ENCODE measurements at regions not wholly inside any gene's neighbourhood (a gene's known extent, or its start where the extent isn't known, plus 50 kb on each side); places are given as distances from the start of the nearest gene placed in this dataset.

- DNase-seq: no peak
- Mint-ChIP-seq H3K4me3 (ENCODE audit: unreplicated experiment) (no peak overlapping the region), H3K27ac (ENCODE audit: unreplicated experiment) (no peak overlapping the region), H3K4me1 (ENCODE audit: low read depth, unreplicated experiment) (no peaks in the 10 kb centered on the region), H3K36me3 (ENCODE audit: unreplicated experiment) (no peaks in the 10 kb centered on the region), H3K9me3 (ENCODE audit: unreplicated experiment) (no peaks in the 10 kb centered on the region), H3K27me3 (ENCODE audit: unreplicated experiment) (no peaks in the 10 kb centered on the region)
- TF ChIP-seq CTCF (IDR thresholded peaks at IDR 0.05; ENCODE audit: partially characterized antibody, unreplicated experiment): no peak
These were observed 537.2 kb downstream of the KCNJ3 start for GRCh38 chr2:155235710-155236109.

DNA sequence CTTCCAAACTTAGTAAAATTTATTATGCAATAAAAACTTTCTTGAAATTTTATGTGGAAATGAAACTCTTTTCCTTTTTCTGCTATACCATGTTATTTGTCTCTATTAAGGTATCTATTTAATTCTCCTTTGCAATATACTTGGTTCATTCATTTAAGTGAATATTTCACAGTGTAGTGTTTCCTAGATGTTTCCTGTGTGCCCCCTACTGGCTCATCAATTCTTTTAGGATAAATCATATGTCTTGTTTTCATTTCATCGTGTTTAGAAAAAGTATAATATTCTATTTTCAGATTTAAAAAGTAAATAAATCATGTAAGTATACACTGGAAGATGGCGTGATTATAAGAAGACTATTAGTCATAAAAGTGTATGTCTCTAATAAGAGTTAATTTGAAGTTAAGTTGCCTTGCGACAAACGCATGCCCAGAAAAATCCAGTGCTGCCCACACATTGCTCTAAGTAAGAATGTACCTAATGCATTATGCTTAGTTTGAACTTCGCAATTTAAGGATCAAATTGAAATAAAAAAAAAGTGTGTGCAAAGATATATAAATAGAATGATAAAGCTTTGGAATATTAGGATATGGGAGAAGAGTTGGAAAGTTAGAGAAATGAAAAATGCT, 525.4 kb downstream of the KCNJ3 start:
- no peak for DNase-seq
- peaks cover 12% of the 10 kb centered on the region for H3K4me1 Mint-ChIP-seq (ENCODE audit: low read depth, unreplicated experiment)
- H3K4me3 Mint-ChIP-seq (ENCODE audit: unreplicated experiment): no peak overlapping the region
- no peak overlapping the region for H3K27ac Mint-ChIP-seq (ENCODE audit: unreplicated experiment)
- peaks cover 8% of the 10 kb centered on the region for H3K36me3 Mint-ChIP-seq (ENCODE audit: unreplicated experiment)
- no peaks in the 10 kb centered on the region for H3K9me3 Mint-ChIP-seq (ENCODE audit: unreplicated experiment)
- no peaks in the 10 kb centered on the region for H3K27me3 Mint-ChIP-seq (ENCODE audit: unreplicated experiment)
- peak; percentile 65 for TF ChIP-seq CTCF (IDR thresholded peaks at IDR 0.05; ENCODE audit: partially characterized antibody, unreplicated experiment)

DNA sequence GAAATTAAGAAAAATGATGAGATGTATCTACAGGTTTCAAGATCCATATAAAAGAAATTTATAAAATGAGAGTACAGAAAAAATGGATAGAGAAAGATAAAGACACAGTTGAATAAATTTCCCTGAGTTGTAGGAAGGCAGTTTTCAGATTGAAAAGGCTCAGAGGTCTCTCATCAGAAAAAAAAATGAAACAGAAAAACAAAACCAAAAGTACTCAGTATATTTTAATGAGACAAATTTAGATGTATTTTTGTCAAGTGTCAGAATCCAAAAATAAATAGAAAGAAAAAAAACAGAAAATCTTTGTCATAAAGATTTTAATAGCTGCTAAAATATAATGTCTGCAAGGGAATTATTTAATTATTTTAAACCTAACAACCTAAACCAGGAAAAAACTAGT, 520.5 kb downstream of the KCNJ3 start:
- Mint-ChIP-seq H3K4me3 (ENCODE audit: unreplicated experiment) (no peak overlapping the region), H3K36me3 (ENCODE audit: unreplicated experiment) (no peaks in the 10 kb centered on the region), H3K27ac (ENCODE audit: unreplicated experiment) (peak overlapping the region; percentile 25)

DNA sequence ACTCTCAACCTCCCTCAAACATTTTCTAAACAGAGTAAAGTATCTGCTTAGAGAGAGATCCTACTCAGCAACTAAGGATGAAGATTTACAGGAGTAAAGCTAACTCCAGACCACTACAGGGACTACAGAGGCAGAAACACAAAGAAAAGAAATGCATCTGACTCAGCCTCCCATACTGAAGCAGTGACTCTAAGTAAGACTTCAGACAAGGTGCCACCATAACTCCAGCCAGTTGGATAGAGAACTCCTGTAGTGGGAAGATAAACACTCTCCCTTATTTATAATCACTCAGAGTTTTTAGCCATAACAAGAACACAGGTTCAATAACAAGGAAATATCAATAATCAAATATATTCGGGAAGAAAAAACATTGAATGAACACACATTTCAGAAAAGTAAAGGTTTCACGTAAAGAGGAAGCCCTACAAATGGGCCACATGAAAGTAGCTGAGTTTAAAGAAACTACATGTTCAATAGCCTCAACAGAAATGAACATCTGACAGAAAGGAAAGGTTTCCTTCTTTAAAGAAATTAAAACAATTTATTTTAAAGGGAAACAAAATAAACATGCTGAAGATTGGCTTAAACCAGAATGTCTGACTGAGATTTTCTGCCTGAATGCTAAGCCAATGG, 519.9 kb downstream of the KCNJ3 start:
- Mint-ChIP-seq H3K4me1 (ENCODE audit: low read depth, unreplicated experiment) (no peaks in the 10 kb centered on the region), H3K9me3 (ENCODE audit: unreplicated experiment) (no peaks in the 10 kb centered on the region), H3K36me3 (ENCODE audit: unreplicated experiment) (no peaks in the 10 kb centered on the region), H3K27me3 (ENCODE audit: unreplicated experiment) (no peaks in the 10 kb centered on the region), H3K4me3 (ENCODE audit: unreplicated experiment) (no peak overlapping the region), H3K27ac (ENCODE audit: unreplicated experiment) (no peak overlapping the region)
- TF ChIP-seq CTCF (IDR thresholded peaks at IDR 0.05; ENCODE audit: partially characterized antibody, unreplicated experiment): no peak
- DNase-seq: no peak

More for the DNA sequence above, 520.5 kb downstream of the KCNJ3 start:
- Mint-ChIP-seq H3K27me3 (ENCODE audit: unreplicated experiment) (no peaks in the 10 kb centered on the region), H3K9me3 (ENCODE audit: unreplicated experiment) (no peaks in the 10 kb centered on the region), H3K4me1 (ENCODE audit: low read depth, unreplicated experiment) (peaks cover under 1% of the 10 kb centered on the region)
- DNase-seq: no peak
- no peak for TF ChIP-seq CTCF (IDR thresholded peaks at IDR 0.05; ENCODE audit: partially characterized antibody, unreplicated experiment)

- H3K4me1 Mint-ChIP-seq (ENCODE audit: low read depth, unreplicated experiment): no peaks in the 10 kb centered on the region
- no peak for TF ChIP-seq CTCF (IDR thresholded peaks at IDR 0.05; ENCODE audit: partially characterized antibody, unreplicated experiment)
- no peak overlapping the region for H3K4me3 Mint-ChIP-seq (ENCODE audit: unreplicated experiment)
- no peaks in the 10 kb centered on the region for H3K9me3 Mint-ChIP-seq (ENCODE audit: unreplicated experiment)
- H3K36me3 Mint-ChIP-seq (ENCODE audit: unreplicated experiment): no peaks in the 10 kb centered on the region
- no peaks in the 10 kb centered on the region for H3K27me3 Mint-ChIP-seq (ENCODE audit: unreplicated experiment)
- H3K27ac Mint-ChIP-seq (ENCODE audit: unreplicated experiment): no peak overlapping the region
- no peak for DNase-seq
These were observed 516.7 kb downstream of the KCNJ3 start for GRCh38 chr2:155215037-155215707.

All from glutamatergic neuron (in vitro differentiated cells).